ENCODE measurements at regions not wholly inside any gene's neighbourhood (a gene's known extent, or its start where the extent isn't known, plus 50 kb on each side); places are given as distances from the start of the nearest gene placed in this dataset.
"Not testable (repeated sequence)": the region's sequence is repeated elsewhere in the genome, so short reads cannot be mapped to it uniquely, and the experiment has no call there.

GRCh38 chr11:112624971-112625370 lies 336.2 kb upstream of the NCAM1 start:
- TF ChIP-seq CTCF, POLR2AphosphoS5 (IDR thresholded peaks at IDR 0.05): not testable (repeated sequence)

Data from breast epithelium (tissue), 3 donors.